ENCODE measurements at regions not wholly inside any gene's neighbourhood (a gene's known extent, or its start where the extent isn't known, plus 50 kb on each side); places are given as distances from the start of the nearest gene placed in this dataset.

- Histone ChIP-seq H3K4me1 (replicated peaks; ENCODE audit: insufficient read depth) (no peaks in the 10 kb centered on the region), H3K27ac (no peak overlapping the region), H3F3A (ENCODE audit: insufficient read depth, low read depth) (no peaks in the 10 kb centered on the region), H3K9me2 (ENCODE audit: insufficient read depth) (no peaks in the 10 kb centered on the region), H3K27me3 (ENCODE audit: insufficient read depth, low read depth) (no peaks in the 10 kb centered on the region), H3K79me2 (ENCODE audit: low read depth) (no peaks in the 10 kb centered on the region), H4K20me1 (ENCODE audit: insufficient read depth) (no peaks in the 10 kb centered on the region), H3K4me3 (no peak overlapping the region), H3K36me3 (ENCODE audit: low read depth) (no peaks in the 10 kb centered on the region), H2AFZ (no peak overlapping the region), H3K4me2 (no peak overlapping the region), H3K9me3 (ENCODE audit: insufficient read depth, low read depth) (no peaks in the 10 kb centered on the region)
- no peak for DNase-seq
- no TSS peak for BruUV-seq (replicated peaks)
- POLR2A ChIA-PET (ENCODE audit: unreplicated experiment) = no interaction called here
- intact Hi-C loops (cut with micrococcal nuclease; ENCODE audit: unreplicated experiment) = no loop called here
- no peak for TF ChIP-seq CTCF (conservative IDR thresholded peaks at IDR 0.05)
- TF ChIP-seq EZH2 (IDR thresholded peaks at IDR 0.05; ENCODE audit: low read depth) = no peak
- CTCF ChIA-PET = no interaction called here
These were observed 787.2 kb downstream of the PLCL1 start for GRCh38 chr2:198591586-198591985.

- TF ChIP-seq CTCF (conservative IDR thresholded peaks at IDR 0.05) (no peak), EZH2 (IDR thresholded peaks at IDR 0.05; ENCODE audit: low read depth) (no peak)
These were observed 783.3 kb downstream of the PLCL1 start for GRCh38 chr2:198587741-198588140.

GRCh38 chr2:198587240-198587639, 782.8 kb downstream of the PLCL1 start:
- ChIA-PET POLR2A (ENCODE audit: unreplicated experiment) (no interaction called here), CTCF (no interaction called here)
- H3K36me3 ChIP-seq (ENCODE audit: low read depth) = no peaks in the 10 kb centered on the region
- H3K27me3 ChIP-seq (ENCODE audit: insufficient read depth, low read depth) = no peaks in the 10 kb centered on the region
- H3K4me2 ChIP-seq = no peak overlapping the region
- no peak overlapping the region for H3K27ac ChIP-seq
- H3K4me1 ChIP-seq (replicated peaks; ENCODE audit: insufficient read depth) = no peaks in the 10 kb centered on the region
- no peaks in the 10 kb centered on the region for H3K79me2 ChIP-seq (ENCODE audit: low read depth)
- H3K9me3 ChIP-seq (ENCODE audit: insufficient read depth, low read depth) = no peaks in the 10 kb centered on the region
- H3K9me2 ChIP-seq (ENCODE audit: insufficient read depth) = no peaks in the 10 kb centered on the region
- no peaks in the 10 kb centered on the region for H4K20me1 ChIP-seq (ENCODE audit: insufficient read depth)
- no peak overlapping the region for H2AFZ ChIP-seq
- H3F3A ChIP-seq (ENCODE audit: insufficient read depth, low read depth) = no peaks in the 10 kb centered on the region
- no peak overlapping the region for H3K4me3 ChIP-seq
- TF ChIP-seq EZH2 (IDR thresholded peaks at IDR 0.05; ENCODE audit: low read depth) = no peak
- no peak for TF ChIP-seq CTCF (conservative IDR thresholded peaks at IDR 0.05)
- DNase-seq = no peak
- BruUV-seq (replicated peaks) = no TSS peak
- intact Hi-C loops (cut with micrococcal nuclease; ENCODE audit: unreplicated experiment) = no loop called here

More at GRCh38 chr2:198587741-198588140, 783.3 kb downstream of the PLCL1 start:
- H3K27me3 ChIP-seq (ENCODE audit: insufficient read depth, low read depth) = no peaks in the 10 kb centered on the region
- H3K79me2 ChIP-seq (ENCODE audit: low read depth) = no peaks in the 10 kb centered on the region
- no TSS peak for BruUV-seq (replicated peaks)
- no peaks in the 10 kb centered on the region for H3K9me3 ChIP-seq (ENCODE audit: insufficient read depth, low read depth)
- intact Hi-C loops (cut with micrococcal nuclease; ENCODE audit: unreplicated experiment) = no loop called here
- no peaks in the 10 kb centered on the region for H4K20me1 ChIP-seq (ENCODE audit: insufficient read depth)
- no peaks in the 10 kb centered on the region for H3K4me1 ChIP-seq (replicated peaks; ENCODE audit: insufficient read depth)
- no peaks in the 10 kb centered on the region for H3K36me3 ChIP-seq (ENCODE audit: low read depth)
- no peaks in the 10 kb centered on the region for H3K9me2 ChIP-seq (ENCODE audit: insufficient read depth)
- H3K4me2 ChIP-seq = no peak overlapping the region
- H3K27ac ChIP-seq = no peak overlapping the region
- DNase-seq = no peak
- no peak overlapping the region for H3K4me3 ChIP-seq
- CTCF ChIA-PET = no interaction called here
- H3F3A ChIP-seq (ENCODE audit: insufficient read depth, low read depth) = no peaks in the 10 kb centered on the region
- no peak overlapping the region for H2AFZ ChIP-seq
- POLR2A ChIA-PET (ENCODE audit: unreplicated experiment) = no interaction called here

All from PC-9 (cell line).